Endothelial cell (in vitro differentiated cells): ENCODE measurements at regions not wholly inside any gene's neighbourhood (a gene's known extent, or its start where the extent isn't known, plus 50 kb on each side); places are given as distances from the start of the nearest gene placed in this dataset.

Experiments
- DNase-seq: peaks from one replicate; pipeline ENCODE4 v3.0.0; 2021; ENCODE audit warnings: low spot score
- H3K27ac Mint-ChIP-seq: one replicate; pipeline ENCODE4 v1.8.0; 2021; ENCODE audit warnings: mixed read lengths, inconsistent platforms; ENCODE audit not compliant: unreplicated experiment
- H3K27me3 Mint-ChIP-seq: one replicate; pipeline ENCODE4 v1.8.0; 2021; ENCODE audit warnings: mild to moderate bottlenecking, moderate library complexity, mixed read lengths, inconsistent platforms; ENCODE audit not compliant: unreplicated experiment
- H3K36me3 Mint-ChIP-seq: one replicate; pipeline ENCODE4 v1.8.0; 2021; ENCODE audit warnings: mild to moderate bottlenecking, low read depth, mixed read lengths, inconsistent platforms; ENCODE audit not compliant: unreplicated experiment
- H3K4me1 Mint-ChIP-seq: one replicate; pipeline ENCODE4 v1.8.0; 2021; ENCODE audit warnings: mild to moderate bottlenecking, mixed read lengths, inconsistent platforms; ENCODE audit not compliant: unreplicated experiment
- H3K4me3 Mint-ChIP-seq: one replicate; pipeline ENCODE4 v1.8.0; 2021; ENCODE audit warnings: mild to moderate bottlenecking, mixed read lengths, inconsistent platforms; ENCODE audit not compliant: unreplicated experiment
- H3K9me3 Mint-ChIP-seq: one replicate; pipeline ENCODE4 v1.8.0; 2021; ENCODE audit warnings: mixed read lengths, inconsistent platforms; ENCODE audit not compliant: unreplicated experiment
- CTCF ChIP-seq: fragments of 200-600 bp; sonication (generic); IDR thresholded peaks from one replicate; pipeline ENCODE4 v1.5.0; 2021; ENCODE audit warnings: antibody characterized with exemption; ENCODE audit not compliant: unreplicated experiment

GRCh38 chr13:27673911-27674310, 52.2 kb downstream of the POLR1D start:
- no peaks in the 10 kb centered on the region for H3K9me3 Mint-ChIP-seq
- H3K4me3 Mint-ChIP-seq = no peak overlapping the region
- H3K4me1 Mint-ChIP-seq = no peaks in the 10 kb centered on the region
- no peak for DNase-seq
- H3K27ac Mint-ChIP-seq = no peak overlapping the region
- no peaks in the 10 kb centered on the region for H3K27me3 Mint-ChIP-seq
- TF ChIP-seq CTCF = no peak
- no peaks in the 10 kb centered on the region for H3K36me3 Mint-ChIP-seq

- no peaks in the 10 kb centered on the region for H3K9me3 Mint-ChIP-seq
- no peaks in the 10 kb centered on the region for H3K36me3 Mint-ChIP-seq
- no peak for TF ChIP-seq CTCF
- no peak overlapping the region for H3K4me3 Mint-ChIP-seq
- H3K4me1 Mint-ChIP-seq = no peaks in the 10 kb centered on the region
- no peak for DNase-seq
- no peak overlapping the region for H3K27ac Mint-ChIP-seq
- H3K27me3 Mint-ChIP-seq = no peaks in the 10 kb centered on the region
These were observed 56.8 kb downstream of the POLR1D start for GRCh38 chr13:27678306-27679040.

GRCh38 chr13:27679396-27679795, 57.7 kb downstream of the POLR1D start:
- no peak overlapping the region for H3K4me3 Mint-ChIP-seq
- no peaks in the 10 kb centered on the region for H3K27me3 Mint-ChIP-seq
- H3K4me1 Mint-ChIP-seq = no peaks in the 10 kb centered on the region
- H3K27ac Mint-ChIP-seq = no peak overlapping the region
- H3K36me3 Mint-ChIP-seq = no peaks in the 10 kb centered on the region
- H3K9me3 Mint-ChIP-seq = no peaks in the 10 kb centered on the region
- no peak for DNase-seq
- no peak for TF ChIP-seq CTCF

GRCh38 chr13:27679896-27680295, 58.2 kb downstream of the POLR1D start:
- no peaks in the 10 kb centered on the region for H3K36me3 Mint-ChIP-seq
- no peak overlapping the region for H3K4me3 Mint-ChIP-seq
- no peak overlapping the region for H3K27ac Mint-ChIP-seq
- no peaks in the 10 kb centered on the region for H3K4me1 Mint-ChIP-seq
- DNase-seq = no peak
- H3K9me3 Mint-ChIP-seq = no peaks in the 10 kb centered on the region
- H3K27me3 Mint-ChIP-seq = no peaks in the 10 kb centered on the region
- TF ChIP-seq CTCF = no peak

GRCh38 chr13:27680465-27680864, 58.8 kb downstream of the POLR1D start:
- no peak for DNase-seq
- Mint-ChIP-seq H3K36me3 (no peaks in the 10 kb centered on the region), H3K4me3 (no peak overlapping the region), H3K4me1 (no peaks in the 10 kb centered on the region), H3K27me3 (no peaks in the 10 kb centered on the region), H3K27ac (no peak overlapping the region), H3K9me3 (no peaks in the 10 kb centered on the region)
- no peak for TF ChIP-seq CTCF
